ENCODE measurements at regions not wholly inside any gene's neighbourhood (a gene's known extent, or its start where the extent isn't known, plus 50 kb on each side); places are given as distances from the start of the nearest gene placed in this dataset.

DNA sequence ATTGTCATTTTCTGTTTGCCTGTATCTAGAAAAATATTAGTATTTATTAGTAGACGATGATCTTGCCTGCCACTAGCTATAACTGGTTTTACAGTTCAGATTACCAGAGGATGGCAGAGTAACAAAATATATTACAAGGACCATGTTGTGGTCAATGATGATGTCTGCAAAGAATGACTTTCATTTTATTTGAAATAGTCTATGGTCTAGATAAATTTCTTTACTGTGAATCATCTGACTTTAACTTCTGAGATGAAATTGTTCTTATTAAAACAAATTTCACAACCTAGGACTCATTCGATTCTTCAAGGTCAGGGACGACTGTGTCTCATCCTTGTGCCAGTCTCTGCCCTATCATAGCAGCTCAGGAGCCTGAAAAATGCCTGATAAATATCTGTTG lies 637.8 kb upstream of the KLF12 start:
- intact Hi-C loops (cut with micrococcal nuclease) = loop anchor here (1.0 to 10.0 kb wide), 5 partner anchors 95 to 1020 kb away; no protein-coding TSS in a partner anchor
- POLR2A ChIA-PET = interaction anchor here (1.3 kb wide), 1 partner anchor 327 kb away, joined by 3 read pairs; no protein-coding TSS in a partner anchor
- Mint-ChIP-seq H3K4me3 (ENCODE audit: unreplicated experiment) (no peak overlapping the region), H3K36me3 (ENCODE audit: insufficient read depth, unreplicated experiment) (no peaks in the 10 kb centered on the region), H3K4me1 (ENCODE audit: insufficient read depth, unreplicated experiment) (peaks cover 38% of the 10 kb centered on the region), H3K27me3 (ENCODE audit: insufficient read depth, unreplicated experiment) (no peaks in the 10 kb centered on the region), H3K27ac (ENCODE audit: low read depth, unreplicated experiment) (peak overlapping the region; percentile 82), H3K9me3 (ENCODE audit: unreplicated experiment) (no peaks in the 10 kb centered on the region)
- peak; percentile 69 for DNase-seq (ENCODE audit: unreplicated experiment)
- TF ChIP-seq, protein P1, sequence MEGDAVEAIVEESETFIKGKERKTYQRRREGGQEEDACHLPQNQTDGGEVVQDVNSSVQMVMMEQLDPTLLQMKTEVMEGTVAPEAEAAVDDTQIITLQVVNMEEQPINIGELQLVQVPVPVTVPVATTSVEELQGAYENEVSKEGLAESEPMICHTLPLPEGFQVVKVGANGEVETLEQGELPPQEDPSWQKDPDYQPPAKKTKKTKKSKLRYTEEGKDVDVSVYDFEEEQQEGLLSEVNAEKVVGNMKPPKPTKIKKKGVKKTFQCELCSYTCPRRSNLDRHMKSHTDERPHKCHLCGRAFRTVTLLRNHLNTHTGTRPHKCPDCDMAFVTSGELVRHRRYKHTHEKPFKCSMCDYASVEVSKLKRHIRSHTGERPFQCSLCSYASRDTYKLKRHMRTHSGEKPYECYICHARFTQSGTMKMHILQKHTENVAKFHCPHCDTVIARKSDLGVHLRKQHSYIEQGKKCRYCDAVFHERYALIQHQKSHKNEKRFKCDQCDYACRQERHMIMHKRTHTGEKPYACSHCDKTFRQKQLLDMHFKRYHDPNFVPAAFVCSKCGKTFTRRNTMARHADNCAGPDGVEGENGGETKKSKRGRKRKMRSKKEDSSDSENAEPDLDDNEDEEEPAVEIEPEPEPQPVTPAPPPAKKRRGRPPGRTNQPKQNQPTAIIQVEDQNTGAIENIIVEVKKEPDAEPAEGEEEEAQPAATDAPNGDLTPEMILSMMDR (IDR thresholded peaks at IDR 0.05; ENCODE audit: unreplicated experiment) = no peak
- CTCF ChIA-PET = interaction anchor here (0.6 kb wide), 1 partner anchor 198 kb away, joined by 3 read pairs; no protein-coding TSS in a partner anchor
- no TSS peak for BruUV-seq (replicated peaks)

DNA sequence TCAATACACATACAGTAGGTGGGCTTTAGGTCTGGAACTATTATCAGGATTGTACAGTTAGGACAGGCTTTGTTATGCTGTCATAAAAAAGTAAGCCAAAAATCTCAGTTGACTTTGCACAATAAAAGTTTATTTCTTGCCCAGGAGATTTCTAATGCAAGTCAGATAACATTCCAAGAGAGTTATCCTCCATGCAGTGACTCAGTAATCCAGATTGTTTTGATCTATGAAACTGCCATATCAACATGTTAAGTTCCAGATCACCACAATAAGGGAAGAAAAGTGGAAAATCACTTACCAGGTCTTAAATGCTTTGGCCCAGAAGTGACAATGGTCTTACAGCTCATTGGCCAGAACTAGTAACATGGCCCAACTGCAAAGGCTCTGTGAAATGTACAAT lies 636.2 kb upstream of the KLF12 start:
- TF ChIP-seq, protein P1 (IDR thresholded peaks at IDR 0.05; ENCODE audit: unreplicated experiment) = no peak
- peak; percentile 22 for DNase-seq (ENCODE audit: unreplicated experiment)
- H3K4me1 Mint-ChIP-seq (ENCODE audit: insufficient read depth, unreplicated experiment) = peaks cover 38% of the 10 kb centered on the region
- no peaks in the 10 kb centered on the region for H3K27me3 Mint-ChIP-seq (ENCODE audit: insufficient read depth, unreplicated experiment)
- BruUV-seq (replicated peaks) = no TSS peak
- no peak overlapping the region for H3K4me3 Mint-ChIP-seq (ENCODE audit: unreplicated experiment)
- no peaks in the 10 kb centered on the region for H3K9me3 Mint-ChIP-seq (ENCODE audit: unreplicated experiment)
- H3K27ac Mint-ChIP-seq (ENCODE audit: low read depth, unreplicated experiment) = peak overlapping the region; percentile 57
- H3K36me3 Mint-ChIP-seq (ENCODE audit: insufficient read depth, unreplicated experiment) = peaks cover 10% of the 10 kb centered on the region
- intact Hi-C loops (cut with micrococcal nuclease) = loop anchor here (5.0 to 10.0 kb wide), 4 partner anchors 97 to 1018 kb away; no protein-coding TSS in a partner anchor
- ChIA-PET POLR2A (no interaction called here), CTCF (no interaction called here)

DNA sequence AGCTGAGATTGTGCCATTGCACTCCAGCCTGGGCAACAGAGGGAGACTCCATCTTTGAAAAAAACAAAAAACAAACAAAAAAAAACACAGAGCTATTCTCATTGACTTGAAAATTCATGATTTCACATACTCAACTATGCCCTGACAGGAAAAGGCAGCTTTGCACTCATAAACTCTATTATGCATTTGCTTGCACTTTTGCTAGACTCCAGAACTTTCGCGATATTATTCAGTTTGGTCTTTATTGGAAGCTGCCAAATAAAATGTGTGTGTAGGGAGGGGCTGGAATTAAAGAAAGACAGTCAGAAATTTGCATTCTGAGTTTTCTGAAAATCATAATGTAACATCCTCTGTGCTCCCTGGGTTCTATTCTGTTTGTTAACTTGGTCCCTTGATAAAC lies 635.1 kb upstream of the KLF12 start:
- no peak for DNase-seq (ENCODE audit: unreplicated experiment)
- Mint-ChIP-seq H3K27me3 (ENCODE audit: insufficient read depth, unreplicated experiment) (no peaks in the 10 kb centered on the region), H3K4me1 (ENCODE audit: insufficient read depth, unreplicated experiment) (peaks cover 31% of the 10 kb centered on the region), H3K4me3 (ENCODE audit: unreplicated experiment) (no peak overlapping the region), H3K27ac (ENCODE audit: low read depth, unreplicated experiment) (no peak overlapping the region), H3K36me3 (ENCODE audit: insufficient read depth, unreplicated experiment) (peaks cover 10% of the 10 kb centered on the region), H3K9me3 (ENCODE audit: unreplicated experiment) (no peaks in the 10 kb centered on the region)
- ChIA-PET CTCF (interaction anchor here (1.1 kb wide), 1 partner anchor 11 kb away, joined by 4 read pairs; no protein-coding TSS in a partner anchor), POLR2A (interaction anchor here (0.5 kb wide), 1 partner anchor 698 kb away, joined by 4 read pairs; no protein-coding TSS in a partner anchor)
- no TSS peak for BruUV-seq (replicated peaks)
- intact Hi-C loops (cut with micrococcal nuclease) = no loop called here
- TF ChIP-seq, protein P1 (IDR thresholded peaks at IDR 0.05; ENCODE audit: unreplicated experiment) = no peak

DNA sequence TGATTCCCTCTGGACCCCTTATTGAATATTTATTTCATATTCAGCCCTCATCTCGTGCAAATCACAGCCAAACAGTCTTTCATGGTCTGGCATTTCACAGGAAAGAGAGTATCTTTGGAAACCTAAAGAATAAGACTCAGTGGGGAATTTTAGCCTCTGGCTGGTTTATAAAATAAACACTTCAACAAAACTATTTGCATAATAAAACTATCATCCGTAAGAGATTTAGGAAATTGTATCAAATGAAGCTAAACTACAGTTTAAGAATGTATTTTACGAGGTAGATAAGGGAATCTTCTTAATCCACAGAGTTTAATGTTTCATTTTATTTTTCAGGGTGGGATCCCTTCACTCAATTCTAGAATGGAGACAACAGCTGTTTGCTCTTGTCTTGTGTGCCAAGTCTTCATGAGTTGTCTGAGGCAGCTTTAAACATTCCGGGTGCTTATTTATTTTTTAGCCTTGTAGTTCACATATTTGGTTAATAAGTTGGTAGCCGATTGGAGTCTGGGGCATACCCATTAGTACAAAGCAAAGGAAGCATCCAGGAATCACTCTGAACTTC lies 634.4 kb upstream of the KLF12 start:
- peaks cover 24% of the 10 kb centered on the region for H3K4me1 Mint-ChIP-seq (ENCODE audit: insufficient read depth, unreplicated experiment)
- no peaks in the 10 kb centered on the region for H3K27me3 Mint-ChIP-seq (ENCODE audit: insufficient read depth, unreplicated experiment)
- intact Hi-C loops (cut with micrococcal nuclease) = no loop called here
- H3K36me3 Mint-ChIP-seq (ENCODE audit: insufficient read depth, unreplicated experiment) = peaks cover 10% of the 10 kb centered on the region
- no TSS peak for BruUV-seq (replicated peaks)
- POLR2A ChIA-PET = no interaction called here
- CTCF ChIA-PET = interaction anchor here (0.7 to 1.1 kb wide), 2 partner anchors 11 to 1806 kb away, joined by 3 to 4 read pairs; no protein-coding TSS in a partner anchor
- no peak overlapping the region for H3K27ac Mint-ChIP-seq (ENCODE audit: low read depth, unreplicated experiment)
- no peaks in the 10 kb centered on the region for H3K9me3 Mint-ChIP-seq (ENCODE audit: unreplicated experiment)
- H3K4me3 Mint-ChIP-seq (ENCODE audit: unreplicated experiment) = no peak overlapping the region
- TF ChIP-seq, protein P1 (IDR thresholded peaks at IDR 0.05; ENCODE audit: unreplicated experiment) = no peak
- DNase-seq (ENCODE audit: unreplicated experiment) = no peak
